Stimulated activated CD4-positive, alpha-beta T cell treated with anti-CD3 and anti-CD28 coated beads, TNF-alpha, amount 100 ng/mL, for 48 hours (primary cell): ENCODE measurements at regions not wholly inside any gene's neighbourhood (a gene's known extent, or its start where the extent isn't known, plus 50 kb on each side); places are given as distances from the start of the nearest gene placed in this dataset.

Experiments
- DNase-seq, 3 donors: peaks; one replicate each; pipeline ENCODE4 v3.0.0-alpha.2; 2020; ENCODE audit warnings: low read depth in 3 of 3

DNA sequence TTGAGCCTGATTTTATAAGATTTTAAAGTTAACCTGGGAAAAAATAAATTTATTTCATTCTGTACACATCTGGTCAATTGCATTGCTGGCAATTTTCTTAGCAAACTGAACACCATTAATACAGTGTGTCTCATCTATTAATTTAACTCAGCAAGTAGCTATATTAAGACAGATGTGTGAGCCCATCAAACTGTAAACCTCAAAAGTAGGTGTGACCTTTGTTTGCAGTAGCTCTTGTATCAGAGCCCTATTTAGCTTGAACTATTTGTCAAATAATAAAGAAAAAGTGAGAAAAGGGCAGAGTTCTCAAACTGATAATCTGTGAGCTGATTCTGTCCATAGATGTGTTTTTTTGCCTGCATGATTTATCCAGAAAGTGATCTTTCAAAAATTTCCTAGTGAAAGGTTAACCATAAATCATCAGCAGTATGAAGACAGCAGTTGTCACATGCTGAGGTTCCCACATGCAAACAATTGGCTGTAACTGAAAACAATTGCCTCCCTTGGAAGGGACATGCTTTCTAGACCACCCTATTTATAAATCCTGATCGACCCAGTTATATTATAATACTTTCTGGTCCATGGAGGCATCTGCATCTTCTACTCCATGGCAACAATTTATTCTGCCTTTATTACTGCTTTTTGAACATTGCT, 646.5 kb downstream of the NSUN3 start:
- no peak for DNase-seq

DNA sequence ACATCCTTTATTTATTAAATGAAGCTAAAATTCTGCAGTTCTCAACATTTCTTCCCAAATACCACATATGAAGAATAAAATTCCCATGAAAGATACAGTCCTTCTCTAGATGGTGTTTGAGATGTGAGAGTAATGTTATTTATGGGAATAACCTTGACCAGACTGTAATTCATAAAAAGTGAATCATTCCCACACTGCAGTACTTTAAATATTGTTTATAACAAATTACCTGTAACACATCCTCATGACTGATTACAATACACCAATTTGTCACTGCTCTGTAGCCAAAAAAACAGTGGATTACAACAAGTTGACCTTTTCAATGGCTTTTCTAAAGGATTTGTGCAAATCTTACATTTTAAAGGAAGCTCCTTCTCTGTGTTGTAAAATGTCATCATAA, 651.3 kb downstream of the NSUN3 start:
- DNase-seq: no peak

DNA sequence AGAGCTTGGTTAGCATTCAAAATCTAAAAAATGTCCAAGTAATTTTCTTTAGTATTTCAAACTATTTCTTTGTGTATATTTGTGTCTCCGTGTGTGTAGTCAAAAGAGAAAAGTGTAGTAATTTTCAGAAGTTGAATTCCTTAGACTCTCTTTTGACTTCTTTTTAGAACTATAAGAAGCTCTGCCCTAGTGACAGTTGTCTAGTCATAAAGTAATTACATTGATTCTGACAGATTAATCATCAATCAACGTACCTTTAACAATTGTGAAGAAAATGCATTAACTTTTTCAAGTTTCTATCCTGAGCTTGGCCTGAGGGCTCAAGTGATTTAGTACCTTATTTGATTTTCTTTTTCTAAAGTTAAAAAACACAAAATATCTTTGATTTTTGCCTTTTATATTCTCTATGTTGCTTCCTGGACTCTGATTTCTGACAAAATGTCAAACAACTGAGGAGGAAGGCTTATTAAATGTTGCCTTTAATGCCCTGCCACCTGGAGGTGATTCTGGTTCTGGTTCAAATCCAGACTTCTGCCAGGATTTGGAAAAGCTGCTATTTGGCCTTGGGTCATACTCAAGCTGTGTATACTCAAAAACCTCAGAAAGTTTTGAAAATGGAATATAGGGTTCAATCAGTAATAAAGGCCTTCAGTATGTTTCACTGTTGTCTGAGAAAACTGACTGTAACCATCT, 653.6 kb downstream of the NSUN3 start:
- DNase-seq: no peak

DNA sequence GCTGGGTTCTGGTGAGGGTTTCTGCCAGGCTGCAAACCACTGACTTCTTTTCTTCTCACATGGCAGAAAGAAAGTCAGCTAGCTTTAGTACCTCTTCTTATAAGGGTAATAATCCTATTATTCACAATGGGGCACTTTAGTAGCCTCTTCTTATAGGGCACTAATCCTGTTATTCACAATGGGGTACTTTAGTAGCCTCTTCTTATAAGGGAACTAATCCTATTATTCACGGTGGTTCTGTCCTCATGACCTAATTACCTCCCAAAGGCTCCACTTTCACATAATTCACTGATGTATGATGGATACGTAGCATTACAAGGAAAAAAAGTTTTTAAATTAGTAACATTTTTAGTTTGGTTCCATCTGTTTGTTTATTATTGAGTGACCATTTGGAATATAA, 671.3 kb downstream of the NSUN3 start:
- DNase-seq: no peak

DNA sequence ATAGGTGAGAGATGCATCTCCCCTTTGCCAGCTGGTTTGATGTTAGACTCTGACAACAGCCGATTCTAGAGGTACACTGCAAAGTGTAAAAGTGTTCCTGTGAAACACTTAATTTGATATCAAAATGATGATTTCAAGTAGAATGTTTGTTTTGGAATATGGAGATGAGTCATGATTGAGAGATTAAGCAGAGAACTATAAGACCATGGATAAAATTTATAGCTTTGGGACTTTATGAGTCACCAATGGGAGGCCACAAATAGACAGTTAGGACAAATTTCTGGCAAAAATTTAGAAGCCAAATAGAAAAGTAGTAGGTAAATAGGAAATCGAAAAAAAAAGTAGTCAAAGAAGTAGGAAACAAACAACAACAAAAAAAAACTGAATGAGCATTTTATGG, 672.5 kb downstream of the NSUN3 start:
- no peak for DNase-seq

DNA sequence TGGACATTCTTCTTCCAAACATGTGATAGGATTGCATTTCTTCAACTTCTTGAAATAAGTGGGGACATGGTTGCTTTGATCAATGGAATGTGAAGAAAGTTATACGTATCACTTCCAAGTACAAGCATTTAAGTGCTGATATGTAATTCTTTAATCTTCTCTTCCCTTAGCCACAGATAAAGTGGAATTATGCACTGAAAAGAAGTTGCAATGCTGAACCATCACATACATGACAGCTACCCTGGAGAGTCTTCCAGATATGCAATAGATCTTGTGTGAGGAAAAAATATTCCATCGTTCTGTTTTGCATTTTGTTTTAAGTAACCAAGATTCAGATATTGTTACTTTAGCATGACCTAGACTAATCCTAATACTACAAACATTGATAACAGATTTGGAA, 674.3 kb downstream of the NSUN3 start:
- no peak for DNase-seq

DNA sequence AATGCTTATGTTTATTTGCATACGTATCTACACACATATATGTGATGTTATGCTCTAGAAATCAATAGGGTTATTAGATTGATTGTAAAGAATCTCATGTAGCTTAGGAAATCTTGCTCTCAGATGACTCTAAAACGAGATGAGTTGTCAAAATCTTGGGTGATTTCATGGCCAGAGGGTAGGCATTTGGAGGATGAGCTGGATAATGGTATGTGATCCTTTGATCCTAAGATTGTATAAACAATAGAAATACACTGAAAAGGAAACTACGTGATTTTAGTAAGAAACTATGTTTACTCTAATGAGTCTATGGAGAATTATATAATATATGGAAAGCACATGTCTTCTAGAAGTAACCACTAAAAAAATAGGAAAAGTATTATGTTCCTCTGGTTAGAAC, 676.6 kb downstream of the NSUN3 start:
- DNase-seq: no peak

DNA sequence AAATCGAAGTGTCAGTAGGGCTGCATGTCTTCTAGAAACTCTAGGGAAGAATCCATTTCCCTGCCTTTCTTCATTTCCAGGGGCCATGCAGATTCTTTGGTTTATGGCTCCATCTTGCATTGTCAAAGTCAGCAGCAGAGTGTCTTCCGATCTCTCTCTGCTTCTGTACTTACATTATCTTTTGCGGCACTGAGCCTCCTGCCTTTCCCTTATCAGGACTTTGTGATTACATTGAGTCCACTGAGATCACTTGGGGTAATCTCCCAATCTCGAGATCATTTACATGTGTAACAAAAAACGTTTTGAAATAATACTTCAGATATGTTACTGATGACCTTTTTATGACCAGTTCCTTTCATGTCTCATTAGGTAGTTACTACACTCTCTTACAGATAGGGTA, 695.9 kb downstream of the NSUN3 start:
- no peak for DNase-seq

DNA sequence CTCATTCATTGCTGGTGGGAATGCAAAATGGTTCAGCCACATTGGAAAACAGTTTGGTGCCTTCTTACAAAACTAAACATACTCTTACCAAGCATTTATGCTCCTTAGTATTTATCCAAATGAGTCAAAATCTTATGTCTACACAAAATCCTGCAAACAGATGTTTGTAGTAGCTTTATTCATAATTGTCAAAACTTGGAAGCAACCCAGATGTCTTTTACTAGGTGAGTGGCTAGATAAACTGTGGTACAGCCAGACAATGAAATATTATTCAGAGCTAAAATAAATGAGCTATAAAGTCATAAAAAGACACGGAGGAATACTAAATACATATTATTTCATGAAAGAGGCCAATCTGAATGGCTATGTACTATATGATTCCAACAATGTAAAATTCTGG, 709.5 kb downstream of the NSUN3 start:
- no peak for DNase-seq

DNA sequence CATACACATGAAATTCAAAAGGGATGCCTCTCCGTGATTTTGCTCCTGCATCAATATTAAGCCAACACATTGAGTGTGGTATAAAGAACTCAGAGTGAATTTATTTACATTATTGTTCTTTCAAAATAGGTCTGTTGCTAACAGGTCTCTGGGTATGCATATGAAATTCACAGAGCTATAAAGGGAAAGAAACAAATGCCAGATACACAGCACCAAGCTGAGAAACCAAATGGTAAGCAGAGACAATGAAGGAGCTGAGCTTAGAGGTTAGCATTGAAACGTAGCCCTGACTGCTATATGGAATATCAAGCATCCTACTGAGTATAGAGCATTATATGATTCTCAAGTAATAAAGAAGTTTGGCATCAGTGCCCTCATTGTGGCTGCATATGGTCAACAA, 712.9 kb downstream of the NSUN3 start:
- no peak for DNase-seq

DNA sequence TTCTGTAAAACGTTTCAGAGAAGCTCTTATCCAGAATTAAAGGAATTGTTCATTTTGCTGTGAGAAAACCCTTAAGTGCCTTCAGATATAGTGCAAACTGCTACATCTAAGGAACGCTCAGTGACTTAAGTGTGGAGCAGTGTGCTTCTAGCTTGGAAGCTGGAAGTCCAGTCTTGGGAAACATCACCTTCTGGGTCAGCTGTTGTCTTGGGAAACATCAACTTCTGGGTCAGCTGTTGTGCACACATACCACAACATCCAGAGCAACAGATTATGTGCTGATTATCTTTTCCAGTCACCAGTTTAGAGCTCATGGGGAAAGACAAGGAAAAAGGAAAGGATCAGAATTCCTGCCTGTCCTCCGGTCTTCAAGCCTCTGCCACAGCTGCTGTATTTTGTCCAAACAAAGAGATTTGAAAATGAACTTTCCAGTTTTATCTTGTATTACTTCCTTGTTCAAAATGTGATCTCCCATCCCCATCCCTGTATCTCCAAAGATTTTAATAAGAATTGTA, 713.6 kb downstream of the NSUN3 start:
- DNase-seq: no peak

DNA sequence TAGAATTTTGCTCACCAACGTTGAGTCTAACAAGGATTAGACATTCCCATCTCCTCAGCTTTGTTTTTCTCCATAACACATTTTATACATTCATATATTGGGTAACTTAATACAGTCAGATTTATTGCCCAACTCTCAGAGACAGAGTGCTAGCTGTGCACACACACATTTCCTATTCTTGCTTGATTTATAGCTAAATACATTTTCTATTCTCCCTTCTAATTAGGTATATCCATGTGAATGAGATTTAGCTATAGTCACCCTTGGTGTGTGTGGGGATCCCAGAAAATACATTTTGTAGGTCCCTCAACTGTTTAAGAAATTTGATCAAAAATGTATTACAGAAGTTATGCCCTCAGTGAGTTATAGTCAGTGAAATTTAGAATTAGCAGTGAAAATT, 715.4 kb downstream of the NSUN3 start:
- no peak for DNase-seq

DNA sequence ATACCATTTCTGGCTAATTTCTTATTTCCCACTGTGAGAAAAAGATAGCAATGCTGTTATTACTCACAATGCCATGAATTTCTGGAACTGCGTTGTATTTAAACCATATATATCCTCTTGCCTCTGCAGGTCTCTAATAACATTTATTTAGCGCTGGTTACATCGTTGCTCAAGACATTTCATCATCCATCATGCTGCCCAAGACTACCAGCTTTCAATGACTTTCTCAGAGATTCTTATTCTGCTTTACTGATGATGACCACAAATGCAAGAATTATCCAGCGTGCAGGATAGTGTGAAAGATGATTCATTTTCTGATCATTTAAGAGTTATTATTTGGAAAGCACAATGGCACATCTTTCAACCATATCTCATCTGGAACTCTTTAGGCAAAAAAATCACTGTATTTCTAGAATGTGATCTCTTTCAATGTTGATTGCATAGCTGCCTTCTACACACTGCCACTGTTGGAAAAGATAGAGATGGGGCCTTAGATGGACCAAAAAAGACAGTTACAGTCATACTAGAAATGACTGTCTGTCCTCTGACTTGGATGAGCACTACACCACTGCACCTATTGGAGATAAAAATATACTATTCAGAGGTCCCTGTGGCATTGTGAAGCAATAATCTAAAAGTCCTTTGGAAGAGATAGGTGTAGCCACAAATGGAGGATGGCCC, 716.1 kb downstream of the NSUN3 start:
- no peak for DNase-seq

DNA sequence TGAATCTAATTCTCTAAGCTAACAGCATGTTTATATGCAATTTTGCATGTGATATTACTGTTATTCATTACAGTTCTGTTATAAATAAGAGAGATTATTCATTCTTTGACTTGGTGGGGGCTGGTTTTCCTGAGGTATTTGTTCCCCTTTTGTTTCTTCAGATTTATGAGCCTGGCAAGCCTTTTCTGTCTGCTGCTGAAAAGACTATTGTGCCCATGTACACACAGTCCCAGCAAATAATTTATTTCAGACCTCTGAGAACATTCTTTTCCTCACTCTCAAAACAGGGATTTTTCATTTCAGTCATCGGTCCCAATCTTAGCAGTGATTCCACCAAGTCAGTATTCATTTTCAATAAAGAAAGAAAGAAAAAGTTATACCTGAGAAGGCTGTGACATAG, 716.8 kb downstream of the NSUN3 start:
- DNase-seq: no peak

DNA sequence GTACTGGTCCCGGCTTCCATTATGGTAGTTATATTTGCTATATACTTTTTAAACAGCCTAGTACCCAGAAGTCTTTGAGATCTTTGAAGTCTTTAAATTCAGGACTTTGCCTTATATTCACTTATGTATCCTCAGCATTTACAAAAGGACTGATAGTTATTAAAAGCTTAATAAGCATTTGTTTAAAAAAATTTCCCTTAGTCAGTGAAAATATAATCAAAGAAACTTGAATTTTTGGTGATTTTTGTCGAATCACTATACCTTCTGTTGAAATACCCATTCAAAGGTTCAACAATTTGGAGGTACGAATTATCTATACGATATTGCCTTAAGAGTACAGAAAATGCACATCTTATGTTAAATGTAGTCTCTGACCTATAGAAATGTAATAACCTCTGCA, 721.4 kb downstream of the NSUN3 start:
- DNase-seq: no peak

DNA sequence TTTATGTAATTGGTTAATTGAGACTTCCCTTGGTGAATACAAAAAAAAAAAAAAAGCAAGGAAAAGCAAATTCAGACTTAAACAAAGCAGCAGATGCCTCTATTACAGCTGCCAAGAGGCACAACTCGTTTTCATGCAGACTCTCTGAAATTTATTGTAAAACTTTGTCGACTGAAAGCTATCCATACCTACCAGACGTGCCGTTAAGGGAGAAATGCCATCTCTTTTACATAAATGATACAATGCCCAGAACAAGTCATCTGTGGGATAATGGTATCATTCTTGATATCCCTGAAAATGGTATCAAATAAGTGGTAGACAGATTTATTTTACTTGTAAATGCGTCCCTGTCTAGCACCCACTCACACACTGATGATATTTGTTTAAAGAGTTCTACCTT, 724.2 kb downstream of the NSUN3 start:
- DNase-seq: no peak

DNA sequence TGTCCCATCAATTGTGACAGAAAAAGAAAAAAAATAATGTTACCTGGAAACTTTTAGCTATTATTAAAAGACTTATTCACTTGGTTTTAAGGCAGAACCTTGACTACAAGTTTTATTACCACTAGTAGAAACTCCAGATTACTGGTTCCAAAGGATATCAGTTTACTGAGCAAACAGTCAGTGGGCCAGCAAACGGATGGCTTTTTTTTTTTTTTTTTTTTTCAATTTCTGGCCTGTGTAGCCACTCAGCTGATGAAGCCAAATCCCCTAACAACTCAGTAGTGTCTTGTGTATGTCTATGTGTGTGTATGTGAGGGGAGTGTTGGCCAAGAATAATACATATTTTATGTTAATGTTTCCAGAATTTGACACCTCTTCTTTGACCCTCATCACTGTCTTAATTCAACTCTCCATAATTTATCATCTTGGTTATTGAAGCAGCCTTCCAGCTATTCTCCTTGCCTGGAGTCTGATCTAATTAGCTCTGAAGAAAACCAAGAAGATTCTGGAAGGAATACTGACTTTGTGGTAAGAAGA, 724.9 kb downstream of the NSUN3 start:
- DNase-seq: no peak

DNA sequence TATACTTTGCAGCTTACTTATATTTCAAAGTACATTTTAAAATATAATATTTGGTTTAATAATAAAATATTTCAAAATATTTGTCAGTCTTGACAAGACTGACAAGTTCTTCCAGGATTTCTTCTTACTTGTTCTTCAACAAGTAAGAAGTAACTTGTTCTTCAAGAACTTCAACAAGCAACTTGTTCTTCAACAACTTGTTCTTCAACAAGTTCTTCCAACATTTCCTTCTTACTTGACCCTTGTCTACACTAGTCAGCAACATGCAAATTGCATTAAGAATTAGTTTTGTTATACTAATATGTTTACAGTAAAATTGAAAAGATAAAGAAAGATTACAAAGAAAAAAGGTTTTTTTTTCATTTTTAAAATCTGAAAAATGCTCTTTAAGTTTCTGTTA, 731.7 kb downstream of the NSUN3 start:
- no peak for DNase-seq

DNA sequence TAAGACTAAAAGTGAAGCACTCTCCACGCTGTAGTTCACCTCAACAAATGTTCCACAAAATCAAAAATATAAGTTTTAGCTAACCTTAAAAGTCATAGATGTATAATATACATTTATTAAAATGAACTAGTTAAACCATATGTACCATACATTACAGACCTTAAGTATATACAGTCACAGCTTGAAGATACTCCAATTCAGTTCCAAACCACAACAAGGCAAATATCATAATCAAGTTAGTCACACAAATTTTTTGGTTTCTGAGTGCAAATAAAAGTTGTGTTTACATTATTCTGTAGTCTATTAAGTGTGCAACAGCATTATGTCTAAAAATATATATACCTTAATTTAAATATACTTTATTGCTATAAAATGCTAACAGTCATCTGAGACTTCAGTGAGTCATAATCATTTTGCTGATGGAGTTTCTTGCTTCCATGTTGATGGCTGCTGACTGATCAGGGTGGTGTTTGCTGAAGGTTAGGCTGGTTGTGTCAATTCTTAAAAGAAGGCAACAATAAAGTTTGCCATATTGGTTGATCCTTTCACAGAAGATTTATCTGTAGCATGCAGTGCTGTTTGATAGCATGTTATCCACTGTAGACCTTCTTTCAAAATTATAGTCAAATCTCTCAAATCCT, 736.7 kb downstream of the NSUN3 start:
- no peak for DNase-seq

DNA sequence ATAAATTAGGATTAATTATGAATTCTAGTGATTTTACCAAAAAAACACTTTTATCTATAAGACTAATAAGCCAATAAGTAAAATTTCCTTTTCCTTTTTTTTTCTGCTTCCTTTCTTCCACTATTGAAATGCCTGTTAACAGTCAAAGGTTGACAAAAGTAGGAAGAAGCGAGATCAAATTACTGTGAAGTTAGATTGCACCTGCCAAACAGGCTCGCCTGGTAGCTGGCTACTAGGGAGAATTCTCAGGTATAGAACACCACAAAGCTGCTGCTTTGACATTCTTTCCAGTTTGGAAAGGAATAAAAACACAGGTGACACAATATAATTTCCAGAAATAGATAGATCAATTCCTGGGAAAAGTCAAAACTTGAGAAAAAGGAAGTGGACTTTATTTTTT, 749.0 kb downstream of the NSUN3 start:
- DNase-seq: no peak

DNA sequence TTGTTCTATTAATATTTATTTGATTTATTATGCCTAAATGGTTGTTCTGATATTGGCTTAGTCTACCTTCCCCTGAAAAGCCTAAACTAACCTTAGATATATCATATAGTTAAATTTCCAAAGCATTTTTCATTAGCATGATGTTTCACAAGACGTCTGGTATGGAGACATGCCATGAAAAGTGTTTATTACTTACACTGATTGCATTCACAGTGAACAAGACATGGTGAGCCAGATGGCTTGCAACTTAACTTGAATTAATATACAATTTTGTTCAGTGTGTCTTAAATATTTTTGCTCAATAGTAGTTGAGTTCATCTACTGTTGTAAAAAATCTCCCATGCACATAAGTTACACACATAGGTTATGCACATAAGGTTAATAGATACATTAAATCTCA, 758.4 kb downstream of the NSUN3 start:
- no peak for DNase-seq

DNA sequence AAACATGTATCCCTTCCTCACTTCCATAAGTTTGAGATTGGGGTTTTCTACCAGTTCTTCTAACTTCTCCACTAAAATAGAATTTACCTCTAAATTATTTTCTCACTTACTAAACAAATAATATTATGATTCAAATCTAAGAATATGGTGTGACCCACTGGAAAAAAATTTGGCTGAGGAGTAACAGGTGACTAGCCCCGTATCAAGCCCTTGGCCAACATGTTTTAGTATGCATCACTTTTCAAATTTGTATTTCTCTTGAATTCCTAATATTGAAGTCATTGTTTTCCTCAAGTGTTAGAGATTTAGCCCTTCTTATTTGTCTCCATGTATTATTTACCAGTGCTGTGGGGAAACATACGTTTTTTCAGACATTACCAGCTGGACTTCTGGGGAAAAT, 759.4 kb downstream of the NSUN3 start:
- DNase-seq: no peak
